Cortex of kidney (tissue), 1 donor: ENCODE measurements at regions not wholly inside any gene's neighbourhood (a gene's known extent, or its start where the extent isn't known, plus 50 kb on each side); places are given as distances from the start of the nearest gene placed in this dataset.

ENCODE experiments used
- DNase-seq: peaks from one replicate; lab custom pipeline; 2025; lab: John Stamatoyannopoulos, UW

DNA sequence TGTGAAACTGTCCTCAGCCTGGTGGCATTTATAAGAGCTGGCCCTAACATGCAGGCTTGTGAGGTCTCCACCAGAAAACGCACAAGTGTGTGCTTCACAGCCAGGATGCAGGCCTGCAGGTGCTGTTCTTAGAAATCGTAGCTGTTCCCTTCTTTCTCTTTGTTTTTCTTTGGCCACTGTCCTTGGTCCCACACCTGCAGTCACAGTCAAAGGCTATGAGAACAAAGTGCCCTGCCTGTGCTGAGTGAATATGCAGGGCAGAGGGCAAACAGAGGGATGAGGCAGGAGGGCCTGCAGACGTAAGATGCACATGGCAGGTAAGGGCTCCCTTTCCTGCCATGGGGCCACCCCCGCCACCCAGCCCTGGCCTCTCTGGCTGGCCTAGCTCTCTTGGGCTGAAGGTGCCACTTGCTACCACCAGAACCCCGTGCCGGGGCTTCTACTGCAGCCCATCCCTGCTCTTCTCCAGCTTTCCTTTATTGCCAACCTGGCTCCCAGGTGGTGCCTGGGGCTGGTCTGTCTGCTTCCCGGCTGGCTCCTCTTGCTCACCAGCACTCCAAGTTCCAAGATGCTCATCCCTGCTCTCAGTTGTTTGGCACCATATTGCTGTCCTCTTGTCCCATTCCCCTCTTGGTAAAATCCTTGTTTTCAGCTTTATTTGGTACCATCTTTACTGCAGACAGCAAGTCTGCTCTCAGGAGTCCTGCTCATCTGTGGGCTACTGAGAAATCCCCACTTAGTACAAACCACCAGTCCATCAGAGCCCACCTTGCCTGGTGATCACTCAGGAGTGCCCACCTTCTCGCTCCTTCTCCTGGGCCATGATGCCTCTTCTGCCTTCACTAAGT, 308.1 kb upstream of the ZMIZ1 start:
- DNase-seq: no peak

DNA sequence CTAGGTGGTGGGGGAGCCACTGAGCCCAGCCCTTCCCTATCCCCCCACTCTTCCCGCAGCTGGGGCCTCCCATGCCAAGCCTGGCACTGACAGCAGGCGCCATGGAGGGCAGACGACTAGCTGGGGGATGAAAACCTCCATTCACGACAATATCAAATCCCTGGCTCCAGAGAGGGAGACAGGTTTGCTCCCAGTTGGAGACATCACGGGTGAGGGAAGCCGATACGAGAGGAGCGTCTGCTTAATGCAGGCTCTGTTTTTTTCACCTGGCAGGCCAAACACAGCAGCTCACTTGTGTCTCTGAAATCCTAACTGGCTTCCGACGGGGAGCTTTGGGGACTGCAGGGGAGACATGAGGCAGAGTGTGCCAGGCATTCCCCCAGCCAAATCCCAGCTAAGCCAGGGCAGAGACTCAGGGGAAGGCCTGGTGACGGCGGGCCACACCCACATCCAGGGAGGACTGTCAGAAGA, 307.4 kb upstream of the ZMIZ1 start:
- DNase-seq: no peak

DNA sequence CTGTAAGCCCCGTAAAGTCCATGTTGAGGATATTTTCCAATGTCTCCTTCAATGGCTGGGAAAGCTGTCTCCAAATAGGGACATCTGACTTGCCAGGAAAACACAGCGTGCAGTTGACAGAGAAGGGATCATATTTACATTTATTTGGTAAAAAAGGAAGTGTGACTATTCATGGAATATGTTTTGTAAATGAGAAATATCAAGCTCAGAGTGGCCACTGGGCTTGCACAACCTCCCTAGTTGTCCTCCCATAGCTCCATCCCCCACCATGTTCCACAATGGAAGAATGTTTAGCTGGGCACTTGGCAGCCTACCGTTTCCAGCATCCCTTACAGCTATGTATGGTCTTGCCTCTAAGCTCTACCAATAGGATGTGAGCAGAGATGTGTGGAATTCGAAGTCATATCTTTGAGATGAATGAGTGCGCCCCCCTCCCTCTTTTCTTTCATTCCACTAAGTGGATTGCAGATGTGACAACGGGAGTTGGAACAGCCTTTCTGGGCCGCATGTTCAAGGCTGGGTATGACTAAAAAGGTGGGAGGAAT, 306.6 kb upstream of the ZMIZ1 start:
- DNase-seq: no peak

DNA sequence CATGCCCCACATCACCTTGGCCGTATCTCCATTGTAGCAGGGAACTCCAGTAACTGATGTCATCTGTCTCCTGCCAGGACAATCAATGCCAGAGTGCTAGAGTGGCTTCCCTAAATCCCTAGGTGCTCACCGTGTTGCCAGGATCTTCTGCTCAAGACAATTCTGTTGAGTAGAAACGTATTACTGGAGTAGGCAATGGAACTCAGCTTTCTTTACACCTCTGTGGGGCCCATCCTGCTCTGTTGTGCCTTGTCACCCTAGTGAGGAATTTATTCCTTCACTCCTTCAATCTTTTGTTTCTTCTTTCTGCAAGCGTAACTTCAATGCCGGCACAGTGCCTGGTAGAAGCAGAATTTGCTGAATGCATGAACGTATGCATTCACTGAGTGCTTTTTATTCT, 305.5 kb upstream of the ZMIZ1 start:
- no peak for DNase-seq

DNA sequence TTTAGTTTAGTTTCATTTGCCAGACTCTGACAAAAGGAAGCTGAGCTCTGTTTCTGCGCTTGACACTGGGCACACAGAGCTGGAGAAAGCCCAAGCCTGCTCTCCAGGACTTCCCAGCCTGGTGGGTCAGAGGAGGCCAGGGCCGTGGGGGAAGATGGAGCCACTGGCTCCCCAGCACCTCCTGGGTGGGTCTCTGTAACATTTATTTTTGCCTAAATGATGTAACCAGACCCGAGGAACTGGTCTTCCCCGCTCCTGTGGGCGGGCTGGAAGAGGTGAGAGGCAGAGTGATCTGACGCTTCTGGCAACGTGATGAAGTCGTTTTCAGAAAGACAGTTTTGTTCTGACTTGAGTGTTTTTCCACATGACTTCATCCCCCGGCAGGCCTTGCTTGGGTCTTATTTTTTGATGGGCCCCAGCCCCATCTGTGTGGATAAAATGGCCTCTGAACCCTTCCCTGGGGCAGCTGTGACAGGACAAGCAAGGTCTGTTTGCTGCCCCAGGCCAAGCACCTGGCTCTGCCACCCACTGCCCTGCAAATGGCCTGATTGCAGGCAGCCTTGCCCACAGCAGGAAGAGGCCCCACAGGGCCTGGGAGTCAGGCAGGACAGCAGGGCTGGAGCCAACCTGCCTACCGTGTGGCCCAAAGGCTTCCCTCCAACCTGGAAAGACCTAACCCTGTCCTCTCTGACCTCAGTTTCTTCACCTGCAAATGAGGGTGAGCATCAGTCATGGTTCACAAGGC, 304.9 kb upstream of the ZMIZ1 start:
- no peak for DNase-seq

DNA sequence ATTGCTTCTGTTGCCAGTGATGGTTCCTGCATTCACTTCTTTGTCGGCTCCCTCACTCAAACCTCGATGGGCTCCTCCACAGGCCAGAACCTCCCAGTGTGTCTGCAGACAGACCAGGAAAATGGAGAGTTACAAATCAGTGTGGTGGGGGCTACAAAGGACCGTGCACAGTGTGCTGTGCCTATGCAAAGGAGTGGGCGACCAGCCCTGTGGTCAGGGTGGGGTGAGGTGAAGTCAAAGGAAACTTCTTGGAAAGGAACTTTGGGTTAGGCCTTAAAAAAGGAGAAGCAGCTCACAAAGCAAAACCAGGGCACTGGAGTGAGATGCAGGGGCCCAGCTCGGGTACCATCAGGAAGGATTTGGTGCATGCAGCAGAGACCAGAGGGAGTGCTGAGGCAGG, 304.3 kb upstream of the ZMIZ1 start:
- no peak for DNase-seq

DNA sequence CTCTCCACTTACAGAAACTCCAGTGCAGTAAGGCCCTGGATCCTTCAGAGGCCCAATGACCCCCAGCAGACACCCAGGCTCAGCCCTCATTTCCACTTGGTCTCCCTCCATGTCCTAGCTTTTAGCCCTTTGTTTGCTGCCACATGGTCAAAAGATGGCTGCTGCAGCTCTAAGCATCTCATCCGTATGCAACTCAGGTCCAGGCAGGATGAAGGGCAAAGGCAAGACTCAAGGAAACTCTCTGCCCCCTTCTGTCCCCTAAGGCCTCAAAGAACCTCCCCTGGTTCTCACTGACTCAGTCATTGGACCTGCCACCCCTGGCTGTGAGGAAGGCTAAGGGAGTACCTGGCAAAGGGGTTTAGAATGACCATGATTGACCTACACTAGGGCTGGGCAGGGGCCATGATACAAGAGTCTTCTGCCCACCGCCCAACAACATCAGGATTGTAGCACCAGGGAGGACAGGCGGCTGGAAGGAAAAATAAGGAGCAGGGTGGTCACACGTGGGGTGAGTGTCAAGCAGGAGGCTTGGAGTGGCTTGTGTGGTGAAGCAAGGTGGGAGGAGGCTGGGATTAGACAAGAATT, 303.8 kb upstream of the ZMIZ1 start:
- DNase-seq: no peak

DNA sequence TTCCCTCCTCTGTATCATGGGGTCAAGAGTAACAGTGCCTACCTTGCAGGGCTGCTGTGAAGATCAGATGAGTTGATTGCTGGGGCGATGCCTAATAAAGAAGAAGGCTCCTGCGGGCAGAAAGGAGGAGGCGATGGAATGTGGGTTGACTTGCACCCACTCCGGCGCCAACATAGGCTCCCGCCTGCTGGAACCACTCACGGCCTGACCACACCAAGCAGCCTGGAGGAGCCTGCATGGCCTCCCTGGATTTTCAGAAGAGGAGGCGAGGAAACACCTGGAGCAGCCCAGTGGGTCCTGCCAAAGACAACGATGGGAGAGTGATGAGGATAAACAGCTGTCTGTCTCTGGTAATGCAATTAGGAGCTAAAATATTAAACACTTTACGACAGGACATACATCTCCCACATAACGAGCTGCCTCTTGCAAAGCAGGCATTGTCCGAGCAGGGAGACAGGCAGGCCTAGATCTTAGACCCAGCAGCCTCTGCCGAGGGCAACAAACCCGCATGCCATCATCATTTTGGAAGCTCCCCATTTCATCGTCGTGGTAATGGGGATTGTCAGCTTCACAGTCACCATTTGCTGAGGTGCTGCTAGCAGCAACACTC, 302.9 kb upstream of the ZMIZ1 start:
- DNase-seq: no peak

DNA sequence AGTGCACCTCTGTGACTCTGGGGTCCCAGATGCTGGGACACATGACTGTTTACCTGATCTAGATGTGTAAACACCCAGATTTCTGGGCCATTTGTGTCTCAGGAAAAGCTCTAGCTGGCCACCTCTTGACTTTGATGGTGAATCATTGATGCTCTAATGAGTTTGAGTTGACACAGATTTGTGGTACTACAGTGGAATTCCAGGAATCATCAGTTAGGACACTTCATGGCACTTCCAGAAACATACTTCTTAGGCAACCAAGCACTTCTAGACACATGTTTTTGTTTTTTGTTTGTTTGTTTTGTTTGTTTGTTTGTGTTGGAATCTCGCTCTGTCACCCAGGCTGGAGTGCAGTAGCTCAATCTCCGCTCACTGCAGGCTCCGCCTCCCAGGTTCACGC, 302.2 kb upstream of the ZMIZ1 start:
- DNase-seq: no peak

DNA sequence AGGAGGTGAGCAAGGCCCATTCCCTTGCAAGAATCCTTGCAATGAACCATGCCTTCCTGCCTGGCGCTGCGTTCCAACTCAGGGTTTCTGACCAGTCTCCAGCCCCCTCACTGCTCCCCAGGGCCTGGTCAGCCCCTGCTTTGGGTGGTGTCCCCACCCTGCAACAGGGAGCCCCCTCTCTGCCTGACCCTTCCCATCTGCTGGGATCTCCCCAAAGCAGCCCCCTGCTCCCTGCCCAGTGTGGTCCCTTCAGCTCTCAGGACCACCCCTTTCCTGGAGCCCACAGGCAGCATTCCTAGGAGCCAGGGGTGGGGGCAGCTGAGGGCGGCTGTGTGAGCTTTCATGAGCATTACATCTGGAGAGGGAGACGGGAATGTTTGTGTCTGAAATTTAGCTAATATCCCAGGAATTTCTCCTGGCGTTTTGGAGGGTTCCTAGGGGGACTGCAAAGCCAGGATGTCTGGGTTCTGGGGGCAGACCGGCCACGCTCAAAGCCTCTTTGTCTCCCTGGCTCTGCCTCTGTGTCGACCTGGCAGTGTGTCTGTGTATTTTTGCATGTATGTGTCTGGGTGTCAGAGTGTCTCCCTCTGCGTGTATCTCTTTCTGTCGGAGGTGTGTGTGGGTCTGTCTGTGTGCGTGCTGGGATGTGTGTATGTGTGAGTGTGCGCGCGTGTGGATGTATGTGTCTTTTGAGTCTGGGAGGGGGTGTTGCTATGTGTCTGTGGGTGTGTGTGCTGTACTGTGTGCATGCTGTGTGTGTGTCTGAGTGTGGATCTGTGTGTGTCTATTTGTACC, 300.5 kb upstream of the ZMIZ1 start:
- no peak for DNase-seq

DNA sequence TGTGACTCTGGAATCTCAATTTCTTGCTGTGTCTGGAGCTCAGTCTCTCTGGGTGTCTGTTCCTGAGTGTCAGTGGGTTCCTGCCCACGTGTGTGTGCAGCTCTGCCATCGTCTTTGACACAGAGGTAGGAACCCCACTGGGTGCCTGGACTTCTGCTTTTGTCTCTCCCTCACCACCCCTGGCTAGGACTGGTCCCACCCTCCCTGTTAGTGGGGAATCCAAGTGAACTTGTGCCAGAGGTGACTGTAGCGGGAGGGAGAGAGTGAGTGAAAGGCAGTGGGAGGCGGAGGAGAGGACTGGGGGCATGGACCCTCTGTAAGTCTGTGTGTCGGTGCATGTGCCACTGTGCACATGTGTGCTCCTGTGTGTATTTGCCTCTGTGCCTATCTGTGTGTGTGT, 299.9 kb upstream of the ZMIZ1 start:
- no peak for DNase-seq

DNA sequence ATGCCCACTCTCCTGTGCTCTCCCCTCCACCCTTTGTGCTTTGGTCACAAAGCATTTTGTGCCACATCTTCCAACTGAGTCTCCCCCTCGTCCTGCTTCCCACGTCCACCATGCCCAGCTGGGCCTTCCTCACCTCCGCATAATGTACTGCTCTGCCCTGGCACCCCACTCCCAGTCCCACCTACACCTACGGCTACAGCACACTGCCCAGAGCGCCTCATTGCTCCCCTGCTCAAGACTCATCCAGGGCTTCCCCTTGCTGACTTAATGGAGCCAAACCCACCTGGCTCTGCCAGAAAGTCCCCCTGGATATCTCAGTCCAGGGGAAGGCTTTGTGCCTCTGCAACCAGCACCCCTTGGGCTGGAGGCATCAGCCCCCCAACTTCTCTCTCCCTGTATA, 299.2 kb upstream of the ZMIZ1 start:
- no peak for DNase-seq

DNA sequence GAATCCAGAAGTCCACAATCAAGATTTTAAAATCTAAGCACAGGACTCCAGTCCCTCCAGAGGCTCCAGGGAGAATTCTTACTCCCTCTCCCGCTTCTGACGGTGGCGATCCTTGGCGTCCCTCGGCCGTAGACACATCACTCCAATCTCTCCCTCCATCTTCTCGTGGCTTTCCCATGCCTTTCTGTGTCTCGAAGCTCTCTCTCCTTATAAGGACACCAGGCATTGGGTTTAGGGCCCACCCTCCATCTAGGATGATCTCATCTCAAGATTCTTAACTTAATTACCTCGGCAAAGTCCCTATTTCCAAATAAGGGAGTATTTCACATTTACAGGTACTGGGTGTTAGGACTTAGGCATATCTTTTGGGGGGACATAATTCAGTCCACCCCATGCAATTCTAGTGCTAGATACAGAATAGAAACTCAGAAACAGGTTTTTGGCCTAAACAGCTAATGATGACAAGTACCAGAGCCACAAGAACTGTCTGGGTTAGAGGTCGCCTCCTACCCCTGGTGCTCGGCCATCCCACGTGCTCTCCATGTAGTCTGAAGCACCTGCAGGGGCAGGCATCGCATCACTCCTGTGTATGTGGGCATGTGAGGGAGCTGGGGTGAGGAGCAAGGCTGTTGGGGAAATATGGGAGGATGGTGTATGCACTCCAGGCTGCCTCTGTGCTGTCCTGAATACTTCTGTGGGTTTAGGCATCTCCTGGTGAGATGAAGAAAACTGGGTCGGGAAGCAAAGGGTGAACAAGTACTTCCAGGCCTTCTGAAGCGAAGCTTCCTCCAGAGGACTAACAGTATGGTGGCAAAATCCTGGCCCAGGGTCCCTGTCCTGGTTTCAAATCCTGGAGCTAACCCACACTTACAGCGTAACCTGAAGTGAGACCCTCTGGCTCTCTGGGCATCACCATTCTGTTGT, 298.3 kb upstream of the ZMIZ1 start:
- DNase-seq: no peak

DNA sequence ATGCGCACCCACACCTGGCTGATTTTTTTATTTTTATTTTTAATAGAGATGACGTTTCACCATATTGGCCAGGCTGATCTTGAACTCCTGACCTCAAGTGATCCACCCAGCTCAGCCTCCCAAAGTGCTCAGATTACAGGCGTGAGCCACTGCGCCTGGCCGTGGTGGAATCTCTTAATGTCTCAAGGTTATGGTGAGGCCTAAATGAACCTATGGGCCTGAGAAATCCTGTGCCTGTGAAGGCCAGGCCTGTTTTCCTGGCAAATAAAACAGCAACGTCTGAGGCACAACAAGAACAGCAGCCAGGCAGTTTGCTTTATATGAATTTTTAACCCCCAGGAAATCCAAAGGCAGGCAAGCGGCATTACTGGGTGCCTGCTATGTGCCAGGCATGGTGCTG, 297.5 kb upstream of the ZMIZ1 start:
- DNase-seq: no peak

DNA sequence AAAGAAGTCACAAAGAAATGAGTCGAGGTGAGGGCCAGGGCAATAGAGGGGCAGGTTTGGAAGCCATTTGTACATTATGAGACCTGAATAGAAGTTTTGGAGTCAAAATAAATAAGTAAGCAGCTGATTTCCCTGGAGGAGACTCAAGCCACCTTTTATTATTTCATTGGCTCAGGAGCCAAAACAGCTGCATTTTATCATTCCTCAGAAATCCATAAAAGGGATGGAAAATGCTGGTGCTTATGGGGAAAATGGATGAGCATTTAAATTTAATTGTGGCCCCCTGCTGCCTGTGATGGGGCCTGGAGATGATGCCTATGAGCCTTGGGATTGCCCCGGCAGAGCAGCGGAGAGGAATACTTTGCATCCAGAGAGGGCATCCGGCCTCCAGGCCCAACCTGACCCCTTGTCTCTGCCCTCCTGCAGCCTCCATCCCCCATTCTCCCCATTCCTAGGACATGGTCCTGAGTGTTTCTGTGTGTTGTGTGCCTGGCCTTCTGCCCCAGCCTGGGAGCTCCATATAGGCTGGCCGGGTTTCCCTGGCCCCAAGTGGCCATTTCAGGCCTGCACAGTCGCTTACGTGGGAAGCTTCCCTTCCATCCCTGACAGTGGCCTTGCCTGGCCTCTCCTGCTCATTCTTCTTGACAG, 296.8 kb upstream of the ZMIZ1 start:
- no peak for DNase-seq

DNA sequence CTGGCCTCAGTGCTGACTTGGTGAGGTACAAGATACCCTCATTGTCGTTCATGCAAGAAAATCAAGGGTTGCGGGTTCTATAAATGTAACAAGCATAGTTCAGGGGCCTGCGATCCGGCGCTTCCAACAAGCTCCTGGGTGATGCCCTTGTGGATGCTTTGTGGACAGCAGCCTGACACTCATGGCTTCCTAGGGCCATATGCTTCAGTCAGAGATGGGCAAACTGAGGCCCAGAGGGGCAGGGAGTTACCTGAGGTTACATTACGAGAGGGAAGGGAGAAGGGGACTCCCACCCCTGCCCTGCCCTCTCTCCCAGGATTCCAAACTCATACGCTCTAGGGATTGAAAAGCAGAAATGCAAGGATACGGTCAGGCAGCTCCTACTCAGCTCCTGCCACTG, 296.3 kb upstream of the ZMIZ1 start:
- DNase-seq: no peak

DNA sequence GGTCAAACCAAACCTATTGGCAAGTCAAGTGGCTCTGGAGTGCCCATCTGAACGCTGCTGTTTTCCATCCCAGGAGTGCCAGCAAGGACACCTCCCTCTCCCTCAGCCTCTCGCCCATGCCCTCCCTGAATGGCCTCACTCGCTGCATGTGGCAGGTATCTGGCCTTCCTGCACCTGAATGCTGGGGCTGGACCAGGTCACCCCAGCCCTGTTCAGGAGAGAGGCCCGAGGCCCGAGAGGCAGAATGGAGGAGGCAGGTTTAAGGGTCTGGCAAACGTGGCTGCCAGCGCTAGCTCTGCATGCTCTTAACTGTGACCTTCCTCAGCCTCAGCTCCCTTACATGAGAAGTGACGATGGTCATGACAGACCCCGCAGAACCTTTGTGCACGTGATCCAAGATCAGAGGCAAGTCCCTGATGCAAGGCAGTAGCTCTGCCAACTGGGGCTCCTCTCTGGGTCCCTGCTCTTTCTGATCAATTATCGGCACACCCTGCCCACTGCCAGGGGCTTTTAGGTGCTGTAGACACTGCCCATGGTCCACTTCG, 295.7 kb upstream of the ZMIZ1 start:
- DNase-seq: no peak

DNA sequence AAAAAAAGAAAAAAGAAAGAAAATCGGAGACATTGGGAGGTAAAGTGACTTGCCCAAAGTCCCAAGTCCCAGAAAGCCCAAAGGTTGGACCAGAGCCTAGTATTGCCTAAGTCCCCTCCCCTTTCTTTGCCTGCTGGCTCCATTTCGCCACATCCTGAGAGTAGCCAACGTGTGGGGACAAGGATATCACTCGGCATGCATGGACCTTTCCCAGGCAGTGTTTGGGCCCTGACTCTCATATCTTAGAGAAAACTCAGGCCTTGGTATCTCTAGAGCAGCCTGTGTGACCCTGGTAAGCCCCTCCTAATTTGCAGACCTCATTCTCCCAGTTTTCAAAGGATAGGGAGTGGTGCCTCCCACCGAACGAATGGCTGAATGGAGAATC, 294.2 kb upstream of the ZMIZ1 start:
- no peak for DNase-seq

DNA sequence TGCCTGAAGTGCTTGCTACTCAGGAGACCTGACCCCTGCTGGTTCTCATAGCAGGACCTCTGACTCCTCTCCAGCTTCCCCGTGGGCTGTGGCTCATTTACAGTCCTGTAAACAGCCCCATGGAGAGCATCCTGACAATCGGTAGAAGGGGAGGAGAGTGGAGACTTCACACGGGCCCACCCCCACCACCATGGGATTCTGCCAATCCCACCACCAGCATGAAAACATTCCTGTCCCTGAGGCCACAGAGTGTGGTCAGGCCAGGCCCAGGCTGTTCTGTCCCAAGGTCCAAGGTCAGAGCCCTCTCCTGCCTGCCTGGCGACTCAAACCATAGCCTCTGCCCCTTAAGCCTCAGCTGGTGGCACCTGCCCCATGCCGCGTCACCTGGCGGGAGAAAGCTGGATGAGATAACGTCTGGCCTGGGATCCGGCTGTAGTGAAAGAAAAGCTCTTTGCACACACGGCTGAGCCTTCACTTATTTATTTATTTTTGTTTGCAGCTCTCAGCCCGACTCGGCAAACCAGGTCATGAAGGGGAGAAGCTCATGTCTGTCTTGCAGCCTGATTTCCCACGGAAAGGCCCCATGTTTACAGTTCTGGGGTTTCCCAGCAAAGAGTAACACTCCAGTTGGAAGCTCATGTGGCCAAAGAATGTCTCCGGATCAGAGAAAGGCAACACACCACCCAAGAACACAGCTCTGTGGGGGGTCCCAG, 293.6 kb upstream of the ZMIZ1 start:
- no peak for DNase-seq
